Activated CD8-positive, alpha-beta memory T cell treated with anti-CD3 and anti-CD28 coated beads, Interleukin-2, amount 10 ng/mL, durations not matched to agents 7 days and 5 days (primary cell): ENCODE measurements at regions not wholly inside any gene's neighbourhood (a gene's known extent, or its start where the extent isn't known, plus 50 kb on each side); places are given as distances from the start of the nearest gene placed in this dataset.
"Not testable (repeated sequence)": the region's sequence is repeated elsewhere in the genome, so short reads cannot be mapped to it uniquely, and the experiment has no call there.

Source experiments
- ATAC-seq: fragments of 150-1000 bp; cut with Tn5 transposase; one replicate; pipeline ENCODE4 v1.10.0; 2021; ENCODE audit warnings: moderate library complexity
- CTCF ChIA-PET: fragments of 350-600 bp; sonication (Branson Sonifier 250); formaldehyde crosslinking; loops from one replicate; lab custom pipeline; 2021; ENCODE audit warnings: antibody characterized with exemption; lab: Charles Lee
- DNase-seq: peaks from one replicate; pipeline ENCODE4 v3.0.0-alpha.2; 2020
- H3K27ac Mint-ChIP-seq: one replicate; pipeline ENCODE4 v1.8.0; 2021; ENCODE audit warnings: mild to moderate bottlenecking, mixed read lengths
- H3K27me3 Mint-ChIP-seq: one replicate; pipeline ENCODE4 v1.8.0; 2021; ENCODE audit warnings: mixed read lengths
- H3K36me3 Mint-ChIP-seq: one replicate; pipeline ENCODE4 v1.8.0; 2021; ENCODE audit warnings: mild to moderate bottlenecking, mixed read lengths
- H3K4me1 Mint-ChIP-seq: one replicate; pipeline ENCODE4 v1.8.0; 2021; ENCODE audit warnings: mixed read lengths
- H3K4me3 Mint-ChIP-seq: one replicate; pipeline ENCODE4 v1.8.0; 2021; ENCODE audit warnings: mild to moderate bottlenecking, moderate library complexity, mixed read lengths
- H3K9me3 Mint-ChIP-seq: one replicate; pipeline ENCODE4 v1.8.0; 2022; ENCODE audit warnings: low read depth, mixed read lengths

DNA sequence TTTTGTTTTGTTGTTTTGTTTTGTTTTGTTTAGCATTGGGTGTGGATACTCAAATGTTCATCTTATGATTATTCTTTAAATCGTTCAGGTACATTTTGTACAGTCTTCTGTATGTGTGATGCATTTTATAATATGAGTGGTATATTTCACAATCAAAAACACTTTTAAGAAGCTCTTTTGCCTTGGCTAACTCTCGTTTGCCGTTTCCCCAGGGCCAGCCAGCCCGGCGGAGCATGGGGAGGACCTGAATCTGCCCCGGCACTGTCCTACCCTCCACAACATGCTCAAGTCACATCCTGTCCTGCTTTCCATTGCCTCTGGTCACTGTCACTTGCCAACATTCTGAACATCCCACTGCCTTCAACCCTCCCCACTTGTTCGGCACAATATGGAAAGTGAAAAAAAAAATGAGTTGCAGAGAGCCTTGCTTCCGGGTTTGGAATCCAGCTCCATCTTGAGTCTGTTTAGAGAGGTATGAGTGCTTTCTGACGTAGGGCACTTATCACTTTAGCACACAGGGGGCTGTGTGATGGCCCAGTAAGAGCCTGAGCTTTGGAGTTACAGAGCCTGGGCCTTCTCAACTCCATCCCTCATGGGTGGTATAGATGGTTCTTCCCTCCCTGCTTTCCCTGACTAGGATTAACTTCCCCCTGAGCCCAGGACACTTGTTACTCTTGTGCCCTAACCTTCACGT lies 109.6 kb upstream of the PLGLB2 start:
- DNase-seq, ATAC-seq, H3K36me3 Mint-ChIP-seq, H3K27me3 Mint-ChIP-seq, H3K9me3 Mint-ChIP-seq, H3K27ac Mint-ChIP-seq, H3K4me3 Mint-ChIP-seq, CTCF ChIA-PET: not testable (repeated sequence)
- peaks cover 10% of the 10 kb centered on the region for H3K4me1 Mint-ChIP-seq

DNA sequence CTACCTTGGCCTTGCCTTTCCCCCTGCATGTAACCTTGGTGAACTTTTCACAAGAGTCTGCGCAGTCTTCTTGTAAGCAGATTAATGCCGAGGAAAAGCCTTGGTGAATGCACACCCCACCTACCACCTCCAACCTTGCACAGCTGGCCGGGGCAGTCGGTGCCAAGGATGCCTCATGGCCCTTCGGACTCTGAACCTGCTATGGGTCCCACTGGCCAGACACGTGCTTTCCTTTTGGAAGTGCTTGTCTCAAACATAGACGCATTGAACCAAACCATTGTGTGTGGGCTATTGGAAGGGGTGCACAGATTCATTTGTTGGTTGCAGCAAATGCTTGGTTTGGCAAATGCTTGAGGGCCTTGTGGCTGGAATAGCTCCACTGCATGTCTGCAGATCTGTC lies 109.0 kb upstream of the PLGLB2 start:
- ATAC-seq, H3K27me3 Mint-ChIP-seq: not testable (repeated sequence)

GRCh38 chr2:87639801-87640440 lies 108.0 kb upstream of the PLGLB2 start:
- CTCF ChIA-PET, H3K27me3 Mint-ChIP-seq, ATAC-seq, H3K27ac Mint-ChIP-seq, H3K4me1 Mint-ChIP-seq, H3K36me3 Mint-ChIP-seq, H3K9me3 Mint-ChIP-seq, H3K4me3 Mint-ChIP-seq, DNase-seq: not testable (repeated sequence)

More for the DNA sequence above, 109.0 kb upstream of the PLGLB2 start:
- CTCF ChIA-PET, H3K4me1 Mint-ChIP-seq, H3K27ac Mint-ChIP-seq, DNase-seq, H3K36me3 Mint-ChIP-seq, H3K9me3 Mint-ChIP-seq, H3K4me3 Mint-ChIP-seq: not testable (repeated sequence)

DNA sequence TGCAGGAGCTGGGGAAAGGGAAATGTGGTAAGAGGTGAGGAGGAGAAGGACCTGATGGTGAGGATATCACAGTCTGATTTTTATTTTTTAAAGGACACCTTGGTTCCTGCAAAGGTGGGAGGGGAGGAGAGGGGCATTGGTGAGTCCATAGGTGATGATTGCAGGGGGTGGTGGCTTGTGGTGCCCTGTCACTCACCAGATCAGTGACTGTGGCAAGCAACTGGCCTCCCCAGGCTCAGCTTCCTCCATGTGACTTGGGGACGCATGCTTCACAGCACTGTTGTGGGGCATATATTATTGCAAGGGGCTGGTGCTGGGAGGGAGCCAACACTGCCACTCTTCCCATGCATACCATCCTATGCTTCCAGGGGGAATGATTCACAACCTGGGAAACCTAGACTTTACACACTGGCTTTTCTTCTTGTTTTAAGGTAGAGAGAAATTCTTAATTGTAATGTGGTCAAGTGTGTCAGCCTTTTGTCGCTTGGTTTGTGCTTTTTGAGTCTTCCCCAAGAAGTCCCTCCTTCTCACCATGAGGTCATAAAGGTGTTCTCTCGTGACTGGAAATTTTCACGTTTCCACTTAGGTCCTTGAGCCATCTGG lies 106.8 kb upstream of the PLGLB2 start:
- CTCF ChIA-PET, H3K9me3 Mint-ChIP-seq, H3K36me3 Mint-ChIP-seq, ATAC-seq, H3K27me3 Mint-ChIP-seq, H3K4me1 Mint-ChIP-seq, DNase-seq, H3K4me3 Mint-ChIP-seq, H3K27ac Mint-ChIP-seq: not testable (repeated sequence)

GRCh38 chr2:87643165-87643564 lies 104.7 kb upstream of the PLGLB2 start:
- DNase-seq, CTCF ChIA-PET, H3K4me1 Mint-ChIP-seq, H3K4me3 Mint-ChIP-seq, ATAC-seq, H3K27ac Mint-ChIP-seq, H3K27me3 Mint-ChIP-seq, H3K9me3 Mint-ChIP-seq, H3K36me3 Mint-ChIP-seq: not testable (repeated sequence)

GRCh38 chr2:87647737-87648498 lies 100.0 kb upstream of the PLGLB2 start:
- DNase-seq, H3K27me3 Mint-ChIP-seq, H3K9me3 Mint-ChIP-seq, H3K27ac Mint-ChIP-seq, H3K4me1 Mint-ChIP-seq, H3K4me3 Mint-ChIP-seq, ATAC-seq, CTCF ChIA-PET, H3K36me3 Mint-ChIP-seq: not testable (repeated sequence)

- H3K27me3 Mint-ChIP-seq, H3K9me3 Mint-ChIP-seq, H3K4me1 Mint-ChIP-seq, H3K36me3 Mint-ChIP-seq, CTCF ChIA-PET, DNase-seq, ATAC-seq, H3K4me3 Mint-ChIP-seq, H3K27ac Mint-ChIP-seq: not testable (repeated sequence)
These were observed 99.1 kb upstream of the PLGLB2 start for GRCh38 chr2:87648815-87649214.

DNA sequence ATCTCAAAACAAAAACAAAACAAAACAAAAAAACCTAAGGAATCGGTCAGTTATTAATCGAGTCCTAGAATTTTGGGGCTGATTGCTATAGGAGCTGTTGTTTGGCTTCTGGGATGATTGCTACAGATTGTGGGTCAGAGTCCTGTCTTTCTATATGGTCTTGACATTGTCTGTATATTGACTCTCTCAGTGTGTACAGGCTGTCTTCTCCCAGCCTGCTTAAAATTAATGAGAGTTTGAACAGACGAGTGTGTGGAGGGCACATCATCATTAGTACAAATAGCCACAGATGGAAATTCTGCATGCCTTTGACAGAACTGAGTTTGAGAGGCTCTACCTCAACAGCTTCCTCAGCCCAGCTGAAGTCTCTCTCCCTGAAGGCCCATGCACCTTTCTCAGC lies 98.0 kb upstream of the PLGLB2 start:
- DNase-seq, H3K9me3 Mint-ChIP-seq, ATAC-seq, H3K27ac Mint-ChIP-seq, H3K36me3 Mint-ChIP-seq, CTCF ChIA-PET, H3K4me1 Mint-ChIP-seq, H3K27me3 Mint-ChIP-seq, H3K4me3 Mint-ChIP-seq: not testable (repeated sequence)

DNA sequence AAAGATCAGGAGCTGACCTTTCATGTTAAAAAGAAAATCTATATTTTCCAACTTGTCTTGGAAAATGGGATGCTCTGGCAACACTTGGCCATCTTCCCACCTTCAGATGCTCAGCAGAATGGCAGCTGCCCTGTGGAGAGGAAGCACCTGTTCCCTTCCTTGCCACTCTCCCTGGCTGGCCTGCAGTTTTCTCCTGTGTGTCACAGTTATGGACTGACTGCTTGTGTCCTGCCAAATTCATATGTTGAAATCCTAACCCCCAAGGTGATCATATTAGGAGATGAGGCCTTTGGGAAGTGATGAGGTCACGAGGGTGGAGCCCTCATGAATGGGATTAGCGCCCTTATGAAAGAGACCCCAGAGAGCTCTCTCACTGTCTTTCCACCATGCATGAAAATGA lies 97.0 kb upstream of the PLGLB2 start:
- H3K9me3 Mint-ChIP-seq, ATAC-seq, DNase-seq, H3K27me3 Mint-ChIP-seq, H3K4me3 Mint-ChIP-seq, CTCF ChIA-PET, H3K4me1 Mint-ChIP-seq, H3K36me3 Mint-ChIP-seq, H3K27ac Mint-ChIP-seq: not testable (repeated sequence)

DNA sequence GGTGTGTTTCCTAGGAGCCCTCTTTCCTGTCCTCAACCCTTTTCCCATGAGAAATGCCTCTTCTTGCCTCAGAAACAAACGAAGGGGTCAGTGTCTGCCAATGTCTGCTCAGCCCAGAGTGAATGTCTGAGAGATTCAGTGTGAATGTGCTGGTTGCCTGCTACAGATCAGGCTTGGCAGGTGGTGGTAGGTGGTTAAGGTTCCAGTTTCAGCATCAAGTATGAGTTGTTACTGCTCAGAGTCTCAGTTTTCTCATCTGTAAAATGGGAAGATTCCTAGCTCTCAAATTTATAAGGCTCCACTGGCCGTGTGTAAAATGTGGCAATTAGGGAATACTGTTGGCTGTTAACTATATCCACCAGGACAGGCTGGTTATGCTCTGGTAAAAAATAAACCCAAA lies 96.3 kb upstream of the PLGLB2 start:
- H3K4me3 Mint-ChIP-seq, H3K36me3 Mint-ChIP-seq, H3K27me3 Mint-ChIP-seq, H3K9me3 Mint-ChIP-seq, H3K4me1 Mint-ChIP-seq, DNase-seq, CTCF ChIA-PET, H3K27ac Mint-ChIP-seq, ATAC-seq: not testable (repeated sequence)

GRCh38 chr2:87653373-87653772 lies 94.5 kb upstream of the PLGLB2 start:
- H3K36me3 Mint-ChIP-seq, ATAC-seq, H3K4me1 Mint-ChIP-seq, DNase-seq, H3K9me3 Mint-ChIP-seq, H3K4me3 Mint-ChIP-seq, H3K27me3 Mint-ChIP-seq, CTCF ChIA-PET, H3K27ac Mint-ChIP-seq: not testable (repeated sequence)

- ATAC-seq, CTCF ChIA-PET, H3K27me3 Mint-ChIP-seq, H3K4me1 Mint-ChIP-seq, H3K4me3 Mint-ChIP-seq, DNase-seq, H3K27ac Mint-ChIP-seq, H3K36me3 Mint-ChIP-seq, H3K9me3 Mint-ChIP-seq: not testable (repeated sequence)
These were observed 93.6 kb upstream of the PLGLB2 start for GRCh38 chr2:87654136-87654814.

DNA sequence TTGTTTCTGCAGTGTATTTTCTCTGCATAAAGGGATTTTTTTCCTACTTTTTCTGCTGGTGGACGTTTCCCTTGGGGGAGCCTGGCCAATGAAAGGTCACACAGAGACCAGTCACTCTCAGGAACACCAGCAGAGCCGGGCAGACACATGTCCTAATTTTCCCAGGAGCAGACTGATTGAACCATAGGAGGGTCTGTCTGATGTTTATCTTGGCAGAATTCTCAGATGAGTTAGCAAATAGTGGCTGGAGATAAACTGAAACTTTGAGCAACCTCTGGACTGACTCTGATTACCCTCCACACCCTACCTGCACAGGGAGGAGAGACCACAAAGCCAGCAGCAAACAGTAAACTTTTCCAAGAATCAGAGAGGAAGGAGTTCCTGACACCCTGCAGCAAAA lies 90.0 kb upstream of the PLGLB2 start:
- DNase-seq, H3K27me3 Mint-ChIP-seq, CTCF ChIA-PET, H3K4me1 Mint-ChIP-seq, H3K36me3 Mint-ChIP-seq, H3K9me3 Mint-ChIP-seq, H3K27ac Mint-ChIP-seq, H3K4me3 Mint-ChIP-seq: not testable (repeated sequence)
- ATAC-seq = peak; percentile 36
